ENCODE measurements at regions not wholly inside any gene's neighbourhood (a gene's known extent, or its start where the extent isn't known, plus 50 kb on each side); places are given as distances from the start of the nearest gene placed in this dataset.
A peak's percentile ranks its signal among the peaks of the same experiment; 100 is the strongest.

DNA sequence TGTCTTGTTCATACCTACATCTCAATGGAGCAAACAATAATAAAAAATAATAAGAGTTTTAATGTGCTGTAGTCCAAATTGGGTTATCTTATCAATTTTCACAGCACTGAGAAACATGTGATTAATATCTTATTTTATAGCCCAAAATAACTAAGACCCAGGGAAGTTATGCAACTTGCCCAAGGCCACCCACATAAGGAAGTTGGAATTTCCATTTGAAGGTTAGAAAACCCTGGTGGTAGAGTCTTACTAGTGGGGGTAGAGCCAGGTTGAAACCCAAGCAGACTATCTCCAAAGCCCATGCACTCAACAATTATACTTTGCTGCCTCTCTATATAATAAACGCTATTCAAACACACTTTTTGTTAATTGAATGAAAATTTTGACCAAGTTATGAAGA is 270.0 kb upstream of the CAND1 start:
- Histone ChIP-seq H3K79me2 (replicated peaks; ENCODE audit: insufficient read depth, low read length) (peaks cover 11% of the 10 kb centered on the region), H3K4me3 (ENCODE audit: low read length) (no peak overlapping the region), H3K4me2 (ENCODE audit: low read length) (no peak overlapping the region), H4K20me1 (ENCODE audit: insufficient read depth) (no peaks in the 10 kb centered on the region), H2AFZ (ENCODE audit: low read depth, low read length) (no peak overlapping the region), H3K9me2 (ENCODE audit: insufficient read depth, low read length) (no peaks in the 10 kb centered on the region), H3K27ac (ENCODE audit: low read length) (peak overlapping the region; percentile 38), H3K9ac (ENCODE audit: low read length) (no peak overlapping the region), H3K9me3 (ENCODE audit: low read length) (no peaks in the 10 kb centered on the region), H3K36me3 (ENCODE audit: insufficient read depth, low read length) (no peaks in the 10 kb centered on the region), H3F3A (ENCODE audit: insufficient read depth, low read length, poor library complexity, severe bottlenecking) (no peaks in the 10 kb centered on the region), H3K27me3 (ENCODE audit: insufficient read depth, low read depth, low read length) (no peaks in the 10 kb centered on the region)
- TF ChIP-seq, protein P1, sequence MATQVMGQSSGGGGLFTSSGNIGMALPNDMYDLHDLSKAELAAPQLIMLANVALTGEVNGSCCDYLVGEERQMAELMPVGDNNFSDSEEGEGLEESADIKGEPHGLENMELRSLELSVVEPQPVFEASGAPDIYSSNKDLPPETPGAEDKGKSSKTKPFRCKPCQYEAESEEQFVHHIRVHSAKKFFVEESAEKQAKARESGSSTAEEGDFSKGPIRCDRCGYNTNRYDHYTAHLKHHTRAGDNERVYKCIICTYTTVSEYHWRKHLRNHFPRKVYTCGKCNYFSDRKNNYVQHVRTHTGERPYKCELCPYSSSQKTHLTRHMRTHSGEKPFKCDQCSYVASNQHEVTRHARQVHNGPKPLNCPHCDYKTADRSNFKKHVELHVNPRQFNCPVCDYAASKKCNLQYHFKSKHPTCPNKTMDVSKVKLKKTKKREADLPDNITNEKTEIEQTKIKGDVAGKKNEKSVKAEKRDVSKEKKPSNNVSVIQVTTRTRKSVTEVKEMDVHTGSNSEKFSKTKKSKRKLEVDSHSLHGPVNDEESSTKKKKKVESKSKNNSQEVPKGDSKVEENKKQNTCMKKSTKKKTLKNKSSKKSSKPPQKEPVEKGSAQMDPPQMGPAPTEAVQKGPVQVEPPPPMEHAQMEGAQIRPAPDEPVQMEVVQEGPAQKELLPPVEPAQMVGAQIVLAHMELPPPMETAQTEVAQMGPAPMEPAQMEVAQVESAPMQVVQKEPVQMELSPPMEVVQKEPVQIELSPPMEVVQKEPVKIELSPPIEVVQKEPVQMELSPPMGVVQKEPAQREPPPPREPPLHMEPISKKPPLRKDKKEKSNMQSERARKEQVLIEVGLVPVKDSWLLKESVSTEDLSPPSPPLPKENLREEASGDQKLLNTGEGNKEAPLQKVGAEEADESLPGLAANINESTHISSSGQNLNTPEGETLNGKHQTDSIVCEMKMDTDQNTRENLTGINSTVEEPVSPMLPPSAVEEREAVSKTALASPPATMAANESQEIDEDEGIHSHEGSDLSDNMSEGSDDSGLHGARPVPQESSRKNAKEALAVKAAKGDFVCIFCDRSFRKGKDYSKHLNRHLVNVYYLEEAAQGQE (IDR thresholded peaks at IDR 0.05; ENCODE audit: borderline replicate concordance), result no peak
- TF ChIP-seq EZH2 (IDR thresholded peaks at IDR 0.05; ENCODE audit: borderline replicate concordance, insufficient read depth, low read length, poor library complexity, severe bottlenecking) (no peak), MXI1 (conservative IDR thresholded peaks at IDR 0.05; ENCODE audit: poor library complexity, severe bottlenecking) (no peak), EP300 (conservative IDR thresholded peaks at IDR 0.05; ENCODE audit: poor library complexity, severe bottlenecking) (no peak), TAF1 (IDR thresholded peaks at IDR 0.05; ENCODE audit: low read depth) (no peak), SMC3 (conservative IDR thresholded peaks at IDR 0.05; ENCODE audit: poor library complexity) (no peak), POLR2AphosphoS5 (IDR thresholded peaks at IDR 0.05) (no peak), RAD21 (conservative IDR thresholded peaks at IDR 0.05) (no peak)
- TF ChIP-seq, protein P2, sequence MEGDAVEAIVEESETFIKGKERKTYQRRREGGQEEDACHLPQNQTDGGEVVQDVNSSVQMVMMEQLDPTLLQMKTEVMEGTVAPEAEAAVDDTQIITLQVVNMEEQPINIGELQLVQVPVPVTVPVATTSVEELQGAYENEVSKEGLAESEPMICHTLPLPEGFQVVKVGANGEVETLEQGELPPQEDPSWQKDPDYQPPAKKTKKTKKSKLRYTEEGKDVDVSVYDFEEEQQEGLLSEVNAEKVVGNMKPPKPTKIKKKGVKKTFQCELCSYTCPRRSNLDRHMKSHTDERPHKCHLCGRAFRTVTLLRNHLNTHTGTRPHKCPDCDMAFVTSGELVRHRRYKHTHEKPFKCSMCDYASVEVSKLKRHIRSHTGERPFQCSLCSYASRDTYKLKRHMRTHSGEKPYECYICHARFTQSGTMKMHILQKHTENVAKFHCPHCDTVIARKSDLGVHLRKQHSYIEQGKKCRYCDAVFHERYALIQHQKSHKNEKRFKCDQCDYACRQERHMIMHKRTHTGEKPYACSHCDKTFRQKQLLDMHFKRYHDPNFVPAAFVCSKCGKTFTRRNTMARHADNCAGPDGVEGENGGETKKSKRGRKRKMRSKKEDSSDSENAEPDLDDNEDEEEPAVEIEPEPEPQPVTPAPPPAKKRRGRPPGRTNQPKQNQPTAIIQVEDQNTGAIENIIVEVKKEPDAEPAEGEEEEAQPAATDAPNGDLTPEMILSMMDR (IDR thresholded peaks at IDR 0.05; ENCODE audit: poor library complexity, severe bottlenecking), result no peak

DNA sequence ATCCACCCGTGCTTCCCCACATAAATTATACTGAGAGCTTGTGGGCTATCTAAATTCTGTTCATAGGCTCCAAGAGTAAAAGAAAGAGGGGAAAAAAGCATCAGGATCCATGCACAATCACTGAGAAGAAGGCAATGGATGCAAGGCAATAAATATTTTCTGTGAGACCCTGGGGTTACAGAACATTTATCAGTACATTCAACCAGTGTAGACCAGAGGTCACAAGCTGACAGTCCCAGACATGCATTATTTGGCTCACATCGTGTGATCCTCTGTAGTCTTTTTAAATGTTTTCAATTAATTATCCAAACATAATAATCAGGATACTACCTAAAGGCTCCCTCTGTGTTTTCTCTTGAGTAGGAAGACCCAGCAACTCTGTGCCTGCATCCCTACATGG is 267.9 kb upstream of the CAND1 start:
- no peaks in the 10 kb centered on the region for H3K27me3 ChIP-seq (ENCODE audit: insufficient read depth, low read depth, low read length)
- no peaks in the 10 kb centered on the region for H3K36me3 ChIP-seq (ENCODE audit: insufficient read depth, low read length)
- H3K9ac ChIP-seq (ENCODE audit: low read length), result no peak overlapping the region
- no peaks in the 10 kb centered on the region for H4K20me1 ChIP-seq (ENCODE audit: insufficient read depth)
- H3K4me3 ChIP-seq (ENCODE audit: low read length), result no peak overlapping the region
- peaks cover 3% of the 10 kb centered on the region for H3K79me2 ChIP-seq (replicated peaks; ENCODE audit: insufficient read depth, low read length)
- no peaks in the 10 kb centered on the region for H3K9me3 ChIP-seq (ENCODE audit: low read length)
- H3K4me2 ChIP-seq (ENCODE audit: low read length), result no peak overlapping the region
- H3K27ac ChIP-seq (ENCODE audit: low read length), result no peak overlapping the region
- no peak overlapping the region for H2AFZ ChIP-seq (ENCODE audit: low read depth, low read length)
- no peaks in the 10 kb centered on the region for H3K9me2 ChIP-seq (ENCODE audit: insufficient read depth, low read length)
- TF ChIP-seq, protein P2 (IDR thresholded peaks at IDR 0.05; ENCODE audit: poor library complexity, severe bottlenecking), result no peak
- TF ChIP-seq POLR2AphosphoS5 (IDR thresholded peaks at IDR 0.05), result no peak
- no peak for TF ChIP-seq TAF1 (IDR thresholded peaks at IDR 0.05; ENCODE audit: low read depth)
- TF ChIP-seq RAD21 (conservative IDR thresholded peaks at IDR 0.05), result no peak
- no peak for TF ChIP-seq MXI1 (conservative IDR thresholded peaks at IDR 0.05; ENCODE audit: poor library complexity, severe bottlenecking)
- no peak for TF ChIP-seq EP300 (conservative IDR thresholded peaks at IDR 0.05; ENCODE audit: poor library complexity, severe bottlenecking)
- TF ChIP-seq SMC3 (conservative IDR thresholded peaks at IDR 0.05; ENCODE audit: poor library complexity), result no peak
- TF ChIP-seq, protein P1 (IDR thresholded peaks at IDR 0.05; ENCODE audit: borderline replicate concordance), result no peak
- TF ChIP-seq EZH2 (IDR thresholded peaks at IDR 0.05; ENCODE audit: borderline replicate concordance, insufficient read depth, low read length, poor library complexity, severe bottlenecking), result no peak
- H3F3A ChIP-seq (ENCODE audit: insufficient read depth, low read length, poor library complexity, severe bottlenecking), result no peaks in the 10 kb centered on the region
